SHP77 treated with DMSO at 0.1 percent for 48 hours (cell line): ENCODE measurements at regions not wholly inside any gene's neighbourhood (a gene's known extent, or its start where the extent isn't known, plus 50 kb on each side); places are given as distances from the start of the nearest gene placed in this dataset.

ENCODE experiments used
- DNase-seq: peaks from one replicate; lab custom pipeline; 2025; lab: John Stamatoyannopoulos, UW

DNA sequence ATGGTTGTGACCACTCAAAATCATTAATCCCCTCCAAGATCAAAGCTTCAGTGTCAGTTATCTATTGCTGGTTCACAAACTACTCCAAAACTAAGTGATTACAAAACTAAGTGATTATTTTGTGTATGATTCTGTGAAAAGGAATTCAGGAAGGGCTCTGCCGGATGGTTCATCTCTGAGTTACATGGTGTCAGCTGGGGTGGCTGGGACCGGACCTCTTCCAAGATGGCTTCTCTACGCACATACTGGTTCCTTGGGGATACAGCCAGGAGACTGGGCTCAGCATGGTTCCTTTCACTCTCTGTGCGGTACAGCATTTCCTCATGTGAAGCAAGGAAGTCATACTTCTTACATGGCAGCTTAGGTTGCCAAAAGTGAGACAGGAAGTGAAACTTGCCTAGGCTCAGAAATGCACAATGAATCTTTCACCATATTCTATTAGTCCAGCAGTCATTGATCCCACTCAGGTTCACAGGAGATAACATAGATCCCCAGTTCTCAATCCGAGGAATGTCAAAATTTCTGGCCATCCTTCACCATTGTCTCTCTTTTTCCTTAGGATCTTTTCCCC lies 97.9 kb upstream of the IRX6 start:
- DNase-seq, result no peak

DNA sequence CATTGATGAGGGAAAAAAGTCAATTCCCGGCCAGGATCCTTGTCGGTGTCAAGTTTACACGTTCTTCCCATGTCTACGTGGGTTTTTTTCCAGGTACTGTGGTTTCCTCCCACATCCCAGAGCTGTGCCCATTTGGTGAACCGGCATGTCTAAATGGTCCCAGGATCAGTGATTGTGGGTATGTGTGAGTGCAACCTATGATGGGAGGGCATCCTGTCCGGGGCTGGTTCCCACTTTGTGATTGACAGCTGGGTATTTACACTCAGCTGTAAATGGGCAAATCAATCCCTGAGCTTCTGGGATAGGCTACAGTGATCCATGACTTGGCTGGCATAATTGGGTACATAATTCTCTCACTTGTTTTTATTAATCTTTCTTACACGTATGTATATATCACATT lies 91.2 kb upstream of the IRX6 start:
- no peak for DNase-seq

DNA sequence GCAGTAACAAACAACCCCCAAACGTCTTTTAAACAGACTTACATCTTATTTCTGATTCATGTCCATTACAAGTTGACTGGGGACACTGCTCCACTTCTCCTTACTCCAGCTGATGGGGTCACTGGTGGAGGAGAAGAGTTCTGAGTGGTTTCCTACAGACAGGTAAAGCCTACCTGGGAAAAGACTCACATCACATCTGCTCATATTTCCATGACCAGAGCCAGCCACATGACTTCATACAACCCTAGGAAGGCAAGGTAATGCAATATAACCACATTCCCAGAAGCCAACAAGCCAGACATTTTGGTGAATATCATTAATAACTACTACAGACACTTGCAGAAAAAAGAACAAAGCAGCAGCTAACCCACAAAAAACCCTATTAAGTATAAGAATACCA lies 90.5 kb upstream of the IRX6 start:
- no peak for DNase-seq

DNA sequence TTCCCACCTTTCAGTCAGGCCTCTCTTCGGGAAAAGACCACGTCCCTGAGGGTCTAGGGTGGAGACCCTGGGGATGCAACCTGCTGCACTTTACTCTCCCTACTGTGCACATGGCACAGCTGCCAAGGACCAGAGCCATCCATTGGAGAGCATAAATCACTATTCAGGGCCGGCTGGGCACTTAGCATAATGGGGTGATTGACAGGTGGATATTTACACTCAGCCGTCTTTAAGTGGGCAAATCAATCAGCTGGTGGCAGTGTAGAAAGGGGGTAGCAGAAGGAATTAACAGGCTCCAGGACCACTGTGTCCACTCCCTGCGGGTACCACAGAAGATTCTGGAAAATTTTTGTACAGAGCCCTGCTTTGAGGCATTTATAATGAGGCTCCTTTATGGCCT lies 87.3 kb upstream of the IRX6 start:
- no peak for DNase-seq

DNA sequence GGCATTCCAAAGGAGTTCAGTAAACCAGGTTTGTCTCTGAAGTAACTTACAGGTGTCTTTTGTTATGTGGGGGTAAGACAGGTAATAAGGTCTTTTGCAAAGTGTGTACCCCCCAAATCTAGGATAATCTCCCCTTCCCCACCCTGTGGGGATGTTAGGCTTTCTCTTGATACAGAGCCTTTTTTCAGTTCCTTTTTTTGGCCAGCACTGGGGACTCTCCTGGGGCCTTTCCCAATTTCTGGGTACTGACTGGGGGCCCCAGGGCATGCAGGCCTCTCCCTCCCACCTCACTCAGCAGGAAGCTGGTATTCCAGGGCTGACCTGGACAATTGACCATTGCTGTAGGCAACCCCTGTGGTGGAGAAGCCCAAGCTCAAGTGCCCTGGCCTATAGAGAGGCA lies 84.3 kb upstream of the IRX6 start:
- DNase-seq, result no peak

DNA sequence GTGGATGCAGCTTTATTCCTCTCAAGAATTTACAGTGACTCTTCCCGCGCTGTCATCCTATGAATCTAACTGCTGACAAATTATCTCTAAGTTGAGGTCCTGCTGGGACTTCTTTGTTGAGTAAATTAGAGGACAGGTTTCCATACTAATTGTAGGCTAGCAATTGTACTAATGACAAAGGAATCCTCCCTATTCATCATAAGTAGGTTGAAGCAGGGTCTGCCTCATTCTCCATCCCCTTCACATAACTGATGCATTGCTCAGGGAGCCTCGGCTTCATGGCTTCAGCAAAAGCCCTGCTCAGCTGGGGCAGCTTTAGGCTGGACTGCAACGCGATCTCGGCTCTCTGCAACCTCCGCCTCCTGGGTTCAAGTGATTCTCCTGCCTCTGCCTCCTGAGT lies 83.1 kb upstream of the IRX6 start:
- no peak for DNase-seq

DNA sequence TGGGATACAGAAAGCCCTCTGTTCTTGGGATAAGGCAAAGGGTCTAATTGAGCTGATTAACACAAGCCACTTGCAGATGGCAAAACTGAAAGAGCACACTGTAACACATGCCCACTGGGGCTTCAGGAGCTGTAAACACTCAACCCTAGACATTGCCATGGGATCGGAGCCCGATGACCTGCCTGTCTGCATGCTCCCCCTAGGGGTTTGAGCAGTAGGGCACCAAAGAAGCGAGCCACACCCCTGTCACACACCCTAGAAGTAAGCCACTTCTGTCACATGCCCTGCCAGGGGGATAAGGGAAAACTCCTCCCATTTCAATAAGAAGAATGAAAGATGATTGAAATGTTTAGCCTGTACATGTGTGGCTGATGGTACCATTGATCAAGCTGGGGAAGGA lies 81.3 kb upstream of the IRX6 start:
- DNase-seq, result no peak

DNA sequence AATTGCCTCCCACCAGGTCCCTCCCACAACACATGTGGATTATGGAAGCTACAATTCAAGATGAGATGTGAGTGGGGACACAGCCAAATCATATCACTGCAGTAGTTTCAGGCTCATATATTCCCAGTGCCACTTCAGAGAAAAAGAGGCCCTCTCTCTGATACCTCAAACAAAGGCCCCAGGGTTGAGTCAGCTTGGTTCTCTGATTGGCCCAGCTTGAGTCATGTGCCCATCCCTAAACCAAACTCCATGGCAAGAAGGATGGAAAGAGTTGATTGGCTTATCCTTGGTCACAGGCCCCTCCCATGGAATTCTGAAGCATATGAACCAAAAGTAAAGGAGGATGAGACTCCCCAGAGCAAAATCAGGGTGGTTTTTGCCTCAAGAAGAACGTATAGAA lies 75.9 kb upstream of the IRX6 start:
- no peak for DNase-seq

DNA sequence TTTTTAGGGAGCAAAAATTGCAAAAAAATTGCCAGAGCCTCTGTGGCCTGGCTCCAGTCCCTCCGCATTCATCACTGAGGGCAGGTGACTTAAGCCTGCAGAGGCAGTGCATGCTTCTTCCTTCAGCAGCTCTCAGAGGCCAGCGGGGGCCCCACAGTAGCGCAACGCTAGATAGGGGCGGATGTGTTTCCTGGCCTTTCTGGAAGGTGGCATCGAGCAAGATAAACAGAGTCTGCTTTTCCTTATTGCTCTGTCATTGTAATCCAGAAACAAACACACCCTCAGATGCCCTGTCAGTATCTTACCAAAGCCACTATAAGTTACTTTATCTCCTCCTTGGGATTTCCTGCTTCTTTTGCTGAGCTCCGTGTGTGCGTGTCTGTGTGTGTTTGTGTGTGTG lies 75.5 kb upstream of the IRX6 start:
- no peak for DNase-seq

DNA sequence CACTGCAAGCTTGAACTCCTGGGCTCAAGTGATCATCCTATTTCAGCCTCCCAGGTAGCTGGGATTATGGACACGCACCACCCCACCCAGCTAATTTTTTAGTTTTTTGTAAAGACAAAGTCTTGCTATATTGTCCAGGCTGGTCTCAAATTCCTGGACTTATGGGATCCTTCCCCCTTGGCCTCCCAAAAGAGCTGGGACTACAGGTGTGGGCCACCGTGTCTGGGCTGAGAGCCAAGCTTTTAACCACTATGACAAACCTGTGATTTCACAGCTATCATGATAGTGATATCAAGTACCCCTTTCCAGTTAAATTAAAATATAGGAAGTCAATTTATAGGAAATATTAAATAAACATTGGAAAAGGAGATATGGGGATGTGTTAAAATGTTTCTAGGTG lies 74.6 kb upstream of the IRX6 start:
- no peak for DNase-seq

DNA sequence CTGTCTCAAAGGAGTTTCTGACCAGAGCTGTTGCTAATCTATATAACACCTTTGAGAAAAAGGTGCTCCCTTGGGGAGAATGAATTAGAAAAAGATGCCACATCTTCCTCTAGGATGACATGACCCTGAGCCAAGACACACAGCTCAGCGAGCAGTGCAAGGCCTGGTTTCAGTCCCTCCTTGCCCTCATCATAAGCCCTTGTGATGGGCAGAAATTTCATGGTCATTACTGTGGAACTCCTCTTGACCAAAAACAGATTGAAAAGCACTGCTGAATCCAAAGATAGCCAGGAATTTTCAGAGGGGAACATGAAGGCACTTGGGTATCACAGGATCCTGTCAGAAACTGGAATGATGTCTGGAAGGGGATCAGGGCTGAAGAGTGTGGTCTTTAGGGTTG lies 74.1 kb upstream of the IRX6 start:
- DNase-seq, result no peak

DNA sequence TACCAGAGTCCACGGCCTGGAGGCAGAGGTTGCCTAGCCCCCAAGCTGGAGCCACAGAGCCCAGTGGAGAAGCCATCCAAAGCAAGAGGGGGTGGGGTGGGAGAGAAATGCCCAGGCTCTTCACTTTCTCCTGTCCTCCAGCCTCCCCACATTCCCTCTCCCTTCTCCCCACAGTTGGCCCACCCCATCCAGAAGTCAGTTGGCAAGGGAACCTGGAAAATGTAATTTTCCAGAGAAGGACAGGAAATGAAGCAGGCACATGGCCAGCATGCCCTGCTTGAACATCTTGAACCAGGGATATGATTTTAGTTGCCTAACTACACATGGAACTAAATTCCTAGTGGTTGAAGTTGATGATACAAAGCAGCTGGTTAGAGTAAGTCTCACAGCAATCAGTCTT lies 73.3 kb upstream of the IRX6 start:
- DNase-seq, result no peak

DNA sequence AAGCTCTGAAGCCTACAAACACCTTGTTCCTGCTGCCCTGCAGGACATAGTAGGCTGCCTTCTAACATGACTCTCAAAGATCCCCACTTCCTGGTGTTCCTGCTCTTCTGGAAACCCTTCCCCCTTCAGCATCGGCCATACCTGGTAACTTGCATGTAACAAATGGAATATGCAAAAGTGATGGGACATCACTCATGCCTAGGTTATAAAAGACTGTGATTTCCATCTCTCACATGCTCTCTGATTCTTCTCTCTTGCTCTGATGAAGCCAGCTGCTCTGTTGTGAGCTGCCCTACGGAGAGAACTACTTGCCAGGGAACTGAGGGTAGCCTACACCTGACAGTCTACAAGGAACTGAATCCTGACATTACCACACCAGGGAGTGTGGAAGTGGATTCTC lies 72.9 kb upstream of the IRX6 start:
- DNase-seq, result no peak

DNA sequence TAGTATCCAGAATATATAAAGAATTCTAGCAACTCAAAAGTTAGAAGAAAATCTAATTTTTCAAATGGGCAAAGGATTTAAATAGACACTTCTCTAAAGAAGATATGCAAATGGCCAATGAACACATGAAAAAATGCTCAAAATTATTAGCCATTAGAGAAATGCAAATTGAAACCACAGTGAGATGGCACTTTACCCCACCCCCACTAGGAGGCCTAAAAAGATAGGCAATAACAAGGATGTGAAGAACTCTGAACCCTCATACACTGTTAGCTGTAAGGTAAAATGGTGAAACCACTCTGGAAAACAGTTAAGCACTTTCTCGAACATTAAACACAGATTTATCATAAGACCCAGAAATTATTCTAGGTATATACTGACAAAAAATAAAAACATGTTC lies 71.4 kb upstream of the IRX6 start:
- no peak for DNase-seq

DNA sequence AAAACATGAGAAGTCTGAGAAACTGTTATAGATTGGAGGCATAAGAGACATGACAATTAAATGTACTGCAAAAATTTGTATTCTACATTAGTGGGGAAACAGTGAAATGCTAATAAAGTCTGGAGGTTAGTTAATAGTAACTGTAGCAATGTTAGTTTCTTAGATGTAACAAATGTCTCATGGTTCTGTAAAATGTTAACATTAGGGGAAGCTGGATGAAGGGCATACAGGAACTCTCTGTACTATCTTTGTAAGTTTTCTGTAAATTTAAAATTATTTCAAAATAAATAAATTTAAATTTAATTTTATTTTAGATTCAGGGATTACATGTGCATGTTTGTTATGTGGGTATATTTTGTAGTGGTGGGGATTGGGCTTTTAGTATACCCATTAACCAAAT lies 70.0 kb upstream of the IRX6 start:
- DNase-seq, result no peak

DNA sequence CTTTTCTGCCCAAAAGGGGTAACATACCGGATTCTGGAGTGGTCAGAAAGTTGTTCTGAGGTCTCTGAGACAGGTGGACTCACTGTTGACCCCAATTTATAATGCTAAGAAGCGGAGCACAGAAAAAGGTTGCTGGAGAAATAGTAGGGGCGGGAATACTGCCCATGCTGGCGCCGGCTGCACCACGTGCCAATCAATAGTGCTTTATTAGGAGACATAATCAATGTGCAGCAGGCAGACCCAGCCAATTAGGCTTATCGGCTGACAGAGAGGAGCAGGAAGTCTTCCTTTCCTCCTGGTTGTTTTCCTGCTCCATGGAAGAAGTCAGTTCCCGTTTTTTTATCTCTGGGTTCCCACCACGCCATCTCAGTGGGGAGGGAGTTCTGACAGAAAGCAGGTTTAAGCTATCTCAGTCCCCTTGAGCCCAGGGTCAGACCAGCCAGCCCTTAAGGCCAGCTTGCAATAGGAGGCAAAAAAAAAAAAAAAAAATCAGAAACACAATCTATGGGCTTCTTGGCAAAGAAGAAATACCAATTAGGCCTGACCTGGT lies 68.2 kb upstream of the IRX6 start:
- DNase-seq, result no peak

DNA sequence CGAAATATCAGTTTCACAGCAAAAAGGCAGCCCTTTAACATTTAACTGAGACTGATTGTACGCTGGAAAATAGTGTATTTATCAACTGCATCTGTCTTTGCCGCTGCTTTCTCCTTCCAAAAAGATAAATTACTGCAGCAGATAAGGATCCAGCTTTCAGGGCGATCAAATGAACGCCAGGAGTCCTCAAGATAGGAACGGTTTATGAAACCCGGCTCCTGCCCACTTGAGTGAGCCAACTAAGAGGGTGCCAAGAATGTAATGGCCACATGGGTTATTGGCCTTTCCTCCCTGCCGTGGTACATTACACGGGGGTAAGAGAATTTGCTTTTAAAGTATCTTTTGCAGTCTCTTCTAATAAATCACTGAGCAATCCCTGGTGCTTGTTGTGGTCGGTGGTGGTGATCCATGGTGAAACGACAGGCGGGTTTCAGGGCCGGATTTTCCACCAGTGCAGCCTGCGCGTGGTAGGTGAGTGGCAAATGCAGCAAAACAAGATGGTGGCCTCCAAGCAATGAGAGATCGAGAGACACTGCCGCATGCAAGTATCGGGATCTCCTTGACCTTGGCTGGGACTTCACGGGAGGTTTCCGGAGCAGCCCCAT lies 67.5 kb upstream of the IRX6 start:
- no peak for DNase-seq

DNA sequence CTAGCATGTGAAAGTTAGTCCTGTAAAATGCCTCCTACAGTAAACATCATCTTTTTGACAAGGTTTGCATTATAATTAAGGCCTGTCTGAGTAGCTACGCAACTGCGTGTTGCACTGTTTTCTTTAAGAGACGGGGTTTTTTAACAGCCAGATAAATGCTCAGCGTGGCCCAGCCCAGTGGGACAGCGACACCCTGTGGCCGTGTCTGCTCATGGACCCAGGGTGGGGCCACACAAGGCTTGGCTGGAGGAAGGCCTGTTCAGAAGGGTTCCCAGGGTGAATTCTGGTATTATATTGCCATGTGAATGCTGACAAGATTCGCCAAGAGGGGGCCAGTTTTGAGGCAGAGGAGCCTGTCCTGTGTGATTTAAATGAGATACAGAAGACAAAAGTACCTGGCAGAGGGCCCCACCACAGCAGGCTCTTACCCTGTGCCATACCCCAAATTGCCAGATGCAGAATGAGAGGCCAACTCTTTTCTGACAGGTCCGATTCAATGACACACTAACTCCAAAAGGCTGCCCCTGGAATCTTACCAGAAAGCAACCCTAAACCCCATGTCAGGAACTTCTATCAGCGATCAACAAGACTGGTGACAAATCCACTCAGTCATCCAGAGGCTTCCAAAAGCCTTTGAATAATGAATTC lies 65.9 kb upstream of the IRX6 start:
- DNase-seq, result no peak

DNA sequence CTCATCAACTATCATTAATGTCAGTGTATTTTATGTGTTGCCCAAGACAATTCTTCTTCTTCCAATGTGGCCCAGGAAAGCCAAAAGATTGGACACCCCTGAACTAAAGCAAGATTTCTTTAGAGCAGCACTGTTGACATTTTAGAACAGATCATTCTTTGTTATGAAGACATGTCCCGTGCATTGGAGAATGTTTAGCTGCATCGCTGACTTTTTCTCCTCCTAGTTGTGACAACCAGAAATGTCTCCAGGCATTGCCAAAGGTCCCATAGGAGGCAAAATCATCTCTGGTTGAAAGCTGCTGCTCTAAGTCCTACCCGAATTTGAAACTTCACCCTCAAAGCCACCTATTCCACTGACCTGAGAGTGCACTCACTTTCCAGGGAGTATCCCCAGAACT lies 62.7 kb upstream of the IRX6 start:
- DNase-seq, result no peak

DNA sequence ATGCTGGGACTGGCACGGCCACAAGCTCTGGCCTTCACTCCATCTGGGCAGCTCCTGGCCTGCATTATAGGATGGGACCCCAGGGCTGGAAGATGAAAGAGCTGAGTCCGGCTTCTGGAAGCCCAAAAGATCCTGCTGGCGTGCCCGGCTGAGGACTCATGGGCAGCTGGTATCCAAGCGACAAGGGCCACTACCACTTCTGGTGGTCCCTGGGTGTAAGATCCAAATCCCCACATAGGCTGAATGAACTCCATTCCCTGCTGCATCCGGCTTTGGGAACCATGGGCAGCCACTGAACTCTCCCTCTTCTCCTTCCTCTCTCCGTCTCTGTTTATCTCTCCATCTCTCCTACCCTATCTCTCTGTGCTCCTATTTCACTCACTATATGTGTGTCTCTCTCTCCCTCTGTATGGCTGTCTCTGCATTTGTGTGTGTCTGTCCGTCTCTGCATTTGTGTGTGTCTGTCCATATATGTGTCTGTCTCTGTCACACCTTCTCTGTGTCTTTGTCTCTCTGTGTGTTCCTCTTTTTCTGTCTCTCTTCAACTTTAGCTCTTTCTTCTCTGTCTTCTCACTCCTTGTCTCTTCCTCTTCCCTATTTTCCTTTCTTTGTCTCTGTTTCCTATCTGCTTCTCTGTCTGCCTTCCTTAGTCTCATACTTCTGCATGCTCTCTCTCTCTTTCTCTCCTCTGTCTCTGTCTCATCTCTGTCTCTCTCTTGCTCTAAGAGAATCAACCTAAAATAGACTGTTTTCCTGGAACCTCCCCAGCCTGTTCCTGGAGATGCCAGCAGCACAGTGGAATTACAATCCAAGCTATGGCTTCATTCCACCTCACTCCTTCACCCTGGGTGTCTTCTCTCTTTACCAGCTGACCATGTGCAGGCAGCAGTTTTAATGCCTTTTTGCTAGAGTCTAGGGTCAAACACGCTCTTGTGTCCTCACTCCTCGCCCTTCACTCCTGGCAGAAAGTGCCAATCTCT lies 60.4 kb upstream of the IRX6 start:
- no peak for DNase-seq

DNA sequence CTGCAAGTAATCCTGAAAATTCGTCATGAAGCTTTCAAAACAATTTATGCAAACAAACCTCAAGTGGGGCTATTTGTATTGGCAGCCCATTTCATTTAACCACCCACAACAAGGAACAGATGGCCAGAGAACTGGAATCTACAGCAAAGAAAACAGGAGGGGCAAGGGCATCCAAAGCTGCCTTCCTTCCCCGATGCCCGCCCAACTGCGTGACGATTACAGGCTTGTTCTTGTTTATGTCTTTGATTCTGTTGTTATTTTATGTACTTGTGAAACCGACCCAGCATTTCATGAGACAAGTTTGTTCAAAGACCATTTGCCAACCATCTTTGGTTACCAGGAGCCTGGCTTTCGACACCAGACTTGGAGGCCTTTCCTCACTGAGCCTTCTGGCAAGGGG lies 59.1 kb upstream of the IRX6 start:
- peak; percentile 59 for DNase-seq

DNA sequence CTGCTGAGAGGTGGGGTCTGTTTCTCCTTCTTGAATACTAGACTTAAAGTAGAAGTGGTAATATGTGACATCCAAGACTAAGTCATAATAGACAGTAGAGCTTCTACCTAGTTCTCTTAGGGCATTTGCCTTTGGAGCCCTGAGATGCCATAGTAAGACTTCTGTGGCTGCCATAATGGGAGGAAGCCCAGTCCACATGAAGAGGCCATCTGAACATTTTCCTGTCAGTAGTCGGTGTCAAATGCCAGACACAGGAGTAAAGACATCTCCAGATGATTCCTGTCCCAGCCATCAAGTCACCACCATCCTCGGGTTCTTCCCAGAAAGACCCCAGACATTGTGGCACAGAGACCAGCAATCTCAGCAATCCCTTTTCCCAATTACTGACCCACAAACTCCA lies 58.1 kb upstream of the IRX6 start:
- DNase-seq, result no peak
